Activated CD4-positive, alpha-beta memory T cell treated with anti-CD3 and anti-CD28 coated beads for 36 hours (primary cell): ENCODE measurements at regions not wholly inside any gene's neighbourhood (a gene's known extent, or its start where the extent isn't known, plus 50 kb on each side); places are given as distances from the start of the nearest gene placed in this dataset.

ENCODE experiments used
- CTCF ChIA-PET: fragments of 350-600 bp; sonication (Branson Sonifier 250); formaldehyde crosslinking; loops from one replicate; lab custom pipeline; 2021; ENCODE audit warnings: antibody characterized with exemption, inconsistent platforms; lab: Charles Lee
- POLR2A ChIA-PET: fragments of 350-600 bp; sonication (Branson Sonifier 250); formaldehyde crosslinking; loops from one replicate; lab custom pipeline; 2021; ENCODE audit warnings: antibody characterized with exemption; lab: Charles Lee
- DNase-seq: peaks from one replicate; pipeline ENCODE4 v3.0.0-alpha.2; 2020
- H3K27ac Mint-ChIP-seq: one replicate; pipeline ENCODE4 v1.8.0; 2021; ENCODE audit warnings: mixed read lengths
- H3K27me3 Mint-ChIP-seq: one replicate; pipeline ENCODE4 v1.8.0; 2021; ENCODE audit warnings: mixed read lengths
- H3K36me3 Mint-ChIP-seq: one replicate; pipeline ENCODE4 v1.8.0; 2021; ENCODE audit warnings: mixed read lengths
- H3K4me1 Mint-ChIP-seq: one replicate; pipeline ENCODE4 v1.8.0; 2021; ENCODE audit warnings: low read depth, mixed read lengths
- H3K4me3 Mint-ChIP-seq: one replicate; pipeline ENCODE4 v1.8.0; 2021; ENCODE audit warnings: mild to moderate bottlenecking, mixed read lengths
- H3K9me3 Mint-ChIP-seq: one replicate; pipeline ENCODE4 v1.8.0; 2021; ENCODE audit warnings: mixed read lengths
- intact Hi-C: fragments of 100-400 bp; cut with micrococcal nuclease; formaldehyde crosslinking; loops from one replicate; pipeline ENCODE4 v1.15.1; 2023

DNA sequence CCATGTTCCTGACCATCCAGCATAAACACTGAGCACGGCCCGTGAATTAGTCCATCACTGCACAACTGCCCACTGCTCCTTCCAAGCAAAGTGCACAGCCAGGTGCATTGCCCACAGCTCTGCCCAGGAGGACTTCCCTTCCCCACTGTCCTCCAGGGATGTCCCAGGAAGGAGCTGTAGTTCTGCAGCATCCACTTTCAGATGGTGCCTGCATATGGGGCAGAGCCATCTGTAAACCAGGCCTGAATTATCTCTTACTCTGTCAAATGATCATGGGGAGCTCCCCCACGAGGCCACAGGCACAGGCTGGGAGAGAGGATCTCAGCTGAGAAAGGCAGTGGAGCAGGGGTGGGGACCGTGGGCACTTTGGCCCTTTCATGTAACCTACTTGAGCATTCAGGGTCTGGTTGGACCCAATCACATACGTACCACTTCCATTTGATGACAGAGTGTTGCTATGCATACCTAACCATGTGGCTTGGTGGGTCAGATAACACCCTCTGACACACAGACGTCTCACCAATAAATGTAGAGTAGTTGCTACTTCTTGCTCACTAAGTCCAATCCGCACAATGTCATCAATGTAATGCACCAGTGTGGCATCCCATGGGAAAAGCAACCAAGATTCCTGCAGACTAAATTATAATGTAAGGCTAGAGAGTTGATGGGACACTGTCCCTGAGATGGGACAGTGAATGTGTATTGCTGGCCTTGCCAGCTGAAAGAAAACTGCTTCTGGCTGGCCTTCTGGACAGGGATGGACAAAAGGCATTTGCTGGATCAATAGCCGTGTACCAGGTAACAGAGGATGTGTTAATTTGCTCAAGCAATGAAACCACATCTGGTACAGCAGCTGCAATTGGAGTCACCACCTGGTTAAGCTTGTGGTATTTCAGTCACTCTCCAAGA, 113.8 kb upstream of the C14orf180 start:
- Mint-ChIP-seq H3K27me3 (peaks cover 18% of the 10 kb centered on the region), H3K36me3 (no peaks in the 10 kb centered on the region), H3K4me3 (no peak overlapping the region), H3K4me1 (peaks cover 6% of the 10 kb centered on the region), H3K27ac (no peak overlapping the region), H3K9me3 (no peaks in the 10 kb centered on the region)
- DNase-seq = no peak
- CTCF ChIA-PET = no interaction called here
- POLR2A ChIA-PET = no interaction called here
- intact Hi-C loops = no loop called here

DNA sequence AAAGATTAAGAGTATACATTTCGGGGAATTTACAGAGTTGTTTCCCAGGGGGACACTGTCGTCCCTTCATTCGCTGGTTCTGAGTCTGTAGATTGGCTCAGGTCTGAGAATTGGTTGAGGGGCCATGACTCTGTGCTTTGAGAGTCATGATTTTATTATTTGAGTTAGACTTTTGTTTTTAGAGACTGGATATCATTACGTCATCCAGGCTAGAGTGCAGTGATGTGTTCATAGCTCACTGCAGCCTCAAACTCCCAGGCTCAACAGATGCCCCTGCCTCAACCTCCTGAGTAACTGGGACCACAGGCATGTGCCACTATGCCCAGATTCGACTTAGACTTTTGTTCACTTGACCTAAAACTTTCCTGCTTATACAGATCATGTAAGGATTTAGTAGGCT, 112.3 kb upstream of the C14orf180 start:
- H3K4me1 Mint-ChIP-seq = peaks cover under 1% of the 10 kb centered on the region
- CTCF ChIA-PET = no interaction called here
- H3K4me3 Mint-ChIP-seq = no peak overlapping the region
- H3K9me3 Mint-ChIP-seq = no peaks in the 10 kb centered on the region
- DNase-seq = no peak
- H3K27me3 Mint-ChIP-seq = peaks cover 11% of the 10 kb centered on the region
- intact Hi-C loops = no loop called here
- H3K27ac Mint-ChIP-seq = no peak overlapping the region
- no peaks in the 10 kb centered on the region for H3K36me3 Mint-ChIP-seq
- POLR2A ChIA-PET = no interaction called here

DNA sequence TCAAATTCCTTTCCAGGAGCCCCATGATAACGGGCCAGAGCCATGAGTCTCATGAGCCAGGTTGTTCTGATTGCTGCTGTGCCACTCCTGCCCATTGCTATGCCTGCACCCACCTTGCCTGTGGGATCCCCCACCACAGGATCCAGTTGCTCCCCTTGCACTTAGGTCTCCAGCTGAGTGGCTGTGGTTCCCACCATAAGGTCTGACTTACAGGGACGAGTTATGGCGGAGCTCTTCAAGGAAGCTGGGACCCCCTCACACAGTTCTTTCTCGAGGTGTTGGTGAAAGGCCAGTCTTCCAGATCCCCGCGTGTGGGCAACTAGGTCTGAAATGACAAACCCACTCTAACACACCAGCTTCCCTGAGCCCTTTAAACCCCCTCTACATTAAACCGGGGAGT, 111.9 kb upstream of the C14orf180 start:
- POLR2A ChIA-PET = no interaction called here
- Mint-ChIP-seq H3K36me3 (no peaks in the 10 kb centered on the region), H3K27me3 (peaks cover 11% of the 10 kb centered on the region), H3K9me3 (no peaks in the 10 kb centered on the region), H3K4me3 (no peak overlapping the region), H3K27ac (no peak overlapping the region), H3K4me1 (no peaks in the 10 kb centered on the region)
- no peak for DNase-seq
- intact Hi-C loops = no loop called here
- CTCF ChIA-PET = no interaction called here

GRCh38 chr14:104469591-104469990, 110.0 kb upstream of the C14orf180 start:
- no peak for DNase-seq
- no peaks in the 10 kb centered on the region for H3K36me3 Mint-ChIP-seq
- intact Hi-C loops = no loop called here
- H3K4me3 Mint-ChIP-seq = no peak overlapping the region
- CTCF ChIA-PET = no interaction called here
- peaks cover 5% of the 10 kb centered on the region for H3K27me3 Mint-ChIP-seq
- POLR2A ChIA-PET = no interaction called here
- no peak overlapping the region for H3K27ac Mint-ChIP-seq
- no peaks in the 10 kb centered on the region for H3K9me3 Mint-ChIP-seq
- no peaks in the 10 kb centered on the region for H3K4me1 Mint-ChIP-seq

- H3K27ac Mint-ChIP-seq = no peak overlapping the region
- no peak overlapping the region for H3K4me3 Mint-ChIP-seq
- POLR2A ChIA-PET = no interaction called here
- no peaks in the 10 kb centered on the region for H3K4me1 Mint-ChIP-seq
- CTCF ChIA-PET = no interaction called here
- intact Hi-C loops = loop anchor here (10.0 kb wide), 1 partner anchor 816 kb away; no protein-coding TSS in a partner anchor
- H3K36me3 Mint-ChIP-seq = no peaks in the 10 kb centered on the region
- H3K27me3 Mint-ChIP-seq = peaks cover 5% of the 10 kb centered on the region
- no peaks in the 10 kb centered on the region for H3K9me3 Mint-ChIP-seq
- DNase-seq = no peak
Measured at GRCh38 chr14:104470588-104470987, 109.0 kb upstream of the C14orf180 start.

GRCh38 chr14:104471114-104471513, 108.5 kb upstream of the C14orf180 start:
- H3K36me3 Mint-ChIP-seq = no peaks in the 10 kb centered on the region
- ChIA-PET POLR2A (no interaction called here), CTCF (no interaction called here)
- no peak for DNase-seq
- no peak overlapping the region for H3K27ac Mint-ChIP-seq
- H3K9me3 Mint-ChIP-seq = no peaks in the 10 kb centered on the region
- H3K27me3 Mint-ChIP-seq = peaks cover 5% of the 10 kb centered on the region
- H3K4me3 Mint-ChIP-seq = no peak overlapping the region
- no peaks in the 10 kb centered on the region for H3K4me1 Mint-ChIP-seq
- intact Hi-C loops = loop anchor here (10.0 kb wide), 1 partner anchor 816 kb away; no protein-coding TSS in a partner anchor

DNA sequence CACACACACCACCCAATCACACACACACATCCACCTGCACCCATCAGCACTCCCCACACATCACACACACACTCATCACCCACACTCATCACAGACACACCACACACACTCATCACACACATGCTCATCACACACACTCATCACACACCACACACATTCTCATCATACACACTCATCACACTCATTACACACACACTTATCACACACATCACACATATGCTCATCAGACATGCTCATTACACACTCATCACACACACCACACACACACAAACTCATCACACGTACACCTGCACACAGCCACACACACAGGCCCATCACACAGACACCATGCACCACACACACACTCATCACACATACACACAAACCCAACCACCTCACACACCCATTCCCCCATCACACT, 107.5 kb upstream of the C14orf180 start:
- no peaks in the 10 kb centered on the region for H3K9me3 Mint-ChIP-seq
- ChIA-PET CTCF (no interaction called here), POLR2A (no interaction called here)
- intact Hi-C loops = loop anchor here (10.0 kb wide), 1 partner anchor 817 kb away; no protein-coding TSS in a partner anchor
- H3K4me3 Mint-ChIP-seq = no peak overlapping the region
- H3K27me3 Mint-ChIP-seq = peaks cover 5% of the 10 kb centered on the region
- no peak overlapping the region for H3K27ac Mint-ChIP-seq
- no peaks in the 10 kb centered on the region for H3K4me1 Mint-ChIP-seq
- no peaks in the 10 kb centered on the region for H3K36me3 Mint-ChIP-seq
- no peak for DNase-seq

- peaks cover 5% of the 10 kb centered on the region for H3K27me3 Mint-ChIP-seq
- H3K4me3 Mint-ChIP-seq = no peak overlapping the region
- no peaks in the 10 kb centered on the region for H3K4me1 Mint-ChIP-seq
- no peak for DNase-seq
- ChIA-PET POLR2A (no interaction called here), CTCF (interaction anchor here (0.8 kb wide), 1 partner anchor 92 kb away, joined by 3 read pairs; no protein-coding TSS in a partner anchor)
- H3K27ac Mint-ChIP-seq = no peak overlapping the region
- intact Hi-C loops = loop anchor here (10.0 kb wide), 1 partner anchor 818 kb away; no protein-coding TSS in a partner anchor
- H3K36me3 Mint-ChIP-seq = no peaks in the 10 kb centered on the region
- no peaks in the 10 kb centered on the region for H3K9me3 Mint-ChIP-seq
Measured at GRCh38 chr14:104472536-104473243, 106.9 kb upstream of the C14orf180 start.

GRCh38 chr14:104473244-104473565, 106.4 kb upstream of the C14orf180 start:
- Mint-ChIP-seq H3K4me1 (no peaks in the 10 kb centered on the region), H3K27me3 (peaks cover 5% of the 10 kb centered on the region), H3K4me3 (no peak overlapping the region), H3K36me3 (no peaks in the 10 kb centered on the region), H3K9me3 (no peaks in the 10 kb centered on the region), H3K27ac (no peak overlapping the region)
- ChIA-PET POLR2A (no interaction called here), CTCF (interaction anchor here (0.8 kb wide), 1 partner anchor 91 kb away, joined by 3 read pairs; no protein-coding TSS in a partner anchor)
- intact Hi-C loops = loop anchor here (10.0 kb wide), 1 partner anchor 818 kb away; no protein-coding TSS in a partner anchor
- no peak for DNase-seq

DNA sequence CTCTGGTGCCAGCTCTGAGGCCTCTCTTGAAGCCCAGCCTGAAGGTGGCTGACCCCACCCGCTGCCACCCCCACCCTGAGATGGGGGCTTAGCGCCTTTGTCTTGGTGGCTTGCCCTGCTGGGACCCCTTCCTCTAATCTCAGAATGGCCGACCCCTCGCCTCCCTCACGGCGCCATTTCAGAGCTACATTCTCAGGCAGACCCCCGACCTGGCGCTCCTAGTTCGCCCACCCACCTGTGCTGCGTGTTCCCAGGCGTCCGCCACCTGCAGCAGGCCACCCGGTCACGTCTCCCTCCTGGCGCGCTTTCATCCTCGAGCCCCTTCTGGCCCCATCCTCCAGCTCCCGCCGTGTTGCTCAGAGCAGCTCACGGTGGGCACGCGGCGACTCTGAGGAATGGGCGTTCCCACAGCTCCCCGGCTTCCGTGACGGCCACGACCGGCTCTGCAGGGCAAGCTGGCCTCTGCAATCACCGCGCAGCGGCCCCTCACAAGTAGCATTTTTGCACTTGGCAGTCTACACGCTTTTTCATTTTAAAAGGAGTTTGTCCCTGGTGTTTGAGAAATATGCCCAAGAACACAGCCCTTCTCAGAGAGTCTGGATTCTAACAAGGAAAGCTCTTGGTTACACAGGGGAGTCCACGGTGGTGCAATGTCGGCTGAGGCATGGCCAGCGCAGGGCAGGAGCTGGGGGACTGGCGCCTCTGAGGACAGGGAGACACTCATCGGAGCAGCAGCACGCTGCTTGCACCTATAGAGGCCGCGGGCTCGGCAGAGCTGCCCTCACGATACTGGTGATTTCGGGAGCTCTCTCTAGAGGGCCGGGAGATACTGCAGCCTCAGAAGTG, 105.7 kb upstream of the C14orf180 start:
- CTCF ChIA-PET = interaction anchor here (0.8 kb wide), 1 partner anchor 90 kb away, joined by 3 read pairs; no protein-coding TSS in a partner anchor
- H3K4me3 Mint-ChIP-seq = no peak overlapping the region
- no peak for DNase-seq
- no peak overlapping the region for H3K27ac Mint-ChIP-seq
- peaks cover 5% of the 10 kb centered on the region for H3K27me3 Mint-ChIP-seq
- no peaks in the 10 kb centered on the region for H3K36me3 Mint-ChIP-seq
- intact Hi-C loops = loop anchor here (10.0 kb wide), 1 partner anchor 819 kb away; no protein-coding TSS in a partner anchor
- no peaks in the 10 kb centered on the region for H3K4me1 Mint-ChIP-seq
- POLR2A ChIA-PET = no interaction called here
- no peaks in the 10 kb centered on the region for H3K9me3 Mint-ChIP-seq

- Mint-ChIP-seq H3K4me3 (no peak overlapping the region), H3K36me3 (no peaks in the 10 kb centered on the region), H3K4me1 (no peaks in the 10 kb centered on the region), H3K9me3 (no peaks in the 10 kb centered on the region), H3K27me3 (peaks cover 5% of the 10 kb centered on the region), H3K27ac (no peak overlapping the region)
- intact Hi-C loops = loop anchor here (10.0 kb wide), 1 partner anchor 820 kb away; no protein-coding TSS in a partner anchor
- no peak for DNase-seq
- ChIA-PET POLR2A (no interaction called here), CTCF (no interaction called here)
Measured at GRCh38 chr14:104474495-104475213, 104.9 kb upstream of the C14orf180 start.
